Osteoblast (primary cell): ENCODE measurements at regions not wholly inside any gene's neighbourhood (a gene's known extent, or its start where the extent isn't known, plus 50 kb on each side); places are given as distances from the start of the nearest gene placed in this dataset.
A peak's percentile ranks its signal among the peaks of the same experiment; 100 is the strongest.

Experiments used
- DNase-seq: peaks from one replicate; pipeline ENCODE4 v3.0.0; 2011; ENCODE audit warnings: low spot score, mixed read lengths; ENCODE audit not compliant: insufficient read length; ENCODE audit errors: missing footprints
- H2AFZ ChIP-seq: 2 replicates; pipeline ENCODE4 v1.6.0; 2011; ENCODE audit warnings: mild to moderate bottlenecking, low read length
- H3K27ac ChIP-seq: 2 replicates; pipeline ENCODE4 v1.5.1; 2011; ENCODE audit warnings: mild to moderate bottlenecking, low read depth, low read length, moderate library complexity
- H3K27me3 ChIP-seq: 2 replicates; pipeline ENCODE4 v1.6.0; 2012; ENCODE audit warnings: mild to moderate bottlenecking, control low read depth, inconsistent platforms, low read length, moderate library complexity; ENCODE audit not compliant: insufficient read depth
- H3K36me3 ChIP-seq: 2 replicates; pipeline ENCODE4 v1.5.1; 2011; ENCODE audit warnings: mild to moderate bottlenecking, low read length, control low read depth, moderate library complexity; ENCODE audit not compliant: insufficient read depth
- H3K4me1 ChIP-seq: 2 replicates; pipeline ENCODE4 v1.5.1; 2011; ENCODE audit warnings: mild to moderate bottlenecking, low read length, control low read depth, moderate library complexity; ENCODE audit not compliant: insufficient read depth
- H3K4me2 ChIP-seq: 2 replicates; pipeline ENCODE4 v1.6.0; 2011; ENCODE audit warnings: mild to moderate bottlenecking, low read length; ENCODE audit not compliant: insufficient read depth
- H3K4me3 ChIP-seq: fragments of 200-600 bp; sonication (generic); 3 replicates; pipeline ENCODE4 v1.5.1; 2012; ENCODE audit warnings: mild to moderate bottlenecking, low read length, inconsistent platforms; ENCODE audit not compliant: insufficient read depth
- H3K79me2 ChIP-seq: 2 replicates; pipeline ENCODE4 v1.6.0; 2012; ENCODE audit warnings: mild to moderate bottlenecking, low read length, control low read depth, inconsistent platforms; ENCODE audit not compliant: insufficient read depth
- H3K9me3 ChIP-seq: 2 replicates; pipeline ENCODE4 v1.5.1; 2011; ENCODE audit warnings: low read depth, low read length, control low read depth
- H4K20me1 ChIP-seq: 2 replicates; pipeline ENCODE4 v1.6.0; 2012; ENCODE audit warnings: mild to moderate bottlenecking, low read length, control low read depth; ENCODE audit not compliant: insufficient read depth
- CTCF ChIP-seq: IDR thresholded peaks from 2 replicates; pipeline ENCODE4 v1.5.1; 2011; ENCODE audit warnings: mild to moderate bottlenecking, low read depth, low read length, moderate library complexity; ENCODE audit errors: extremely low read depth

DNA sequence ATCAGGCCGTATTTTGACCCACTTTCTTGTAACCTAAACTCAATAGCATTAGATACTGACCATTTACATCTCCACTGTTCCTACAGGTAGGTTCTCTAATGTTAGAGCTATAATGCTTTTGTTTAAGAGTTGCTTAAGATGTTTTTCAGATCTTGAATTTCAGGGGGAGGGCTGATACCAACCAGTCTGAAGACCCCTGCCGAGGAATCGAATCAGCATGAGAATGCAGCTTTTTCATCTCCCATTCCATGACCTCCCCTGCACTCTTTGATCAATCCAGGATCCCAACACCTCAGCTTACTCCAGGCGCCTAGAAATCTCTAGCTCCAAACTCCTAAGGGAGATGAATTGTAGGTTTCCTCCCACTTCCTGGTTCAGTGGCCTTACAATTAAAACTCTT lies 120.5 kb upstream of the MC4R start:
- Histone ChIP-seq H3K36me3 (no peaks in the 10 kb centered on the region), H3K27me3 (no peaks in the 10 kb centered on the region), H3K9me3 (no peaks in the 10 kb centered on the region), H3K4me3 (no peak overlapping the region), H3K79me2 (no peaks in the 10 kb centered on the region), H2AFZ (no peak overlapping the region), H4K20me1 (no peaks in the 10 kb centered on the region), H3K4me2 (no peak overlapping the region), H3K4me1 (no peaks in the 10 kb centered on the region), H3K27ac (no peak overlapping the region)
- no peak for TF ChIP-seq CTCF
- DNase-seq: no peak

- Histone ChIP-seq H2AFZ (no peak overlapping the region), H3K36me3 (no peaks in the 10 kb centered on the region), H3K4me1 (no peaks in the 10 kb centered on the region), H3K27ac (no peak overlapping the region), H3K9me3 (no peaks in the 10 kb centered on the region), H3K4me3 (no peak overlapping the region), H4K20me1 (no peaks in the 10 kb centered on the region), H3K27me3 (no peaks in the 10 kb centered on the region), H3K4me2 (no peak overlapping the region), H3K79me2 (no peaks in the 10 kb centered on the region)
- no peak for TF ChIP-seq CTCF
- peak; percentile 0 for DNase-seq
These were observed 127.1 kb upstream of the MC4R start for GRCh38 chr18:60499675-60500074.

GRCh38 chr18:60500960-60501359 lies 128.4 kb upstream of the MC4R start:
- Histone ChIP-seq H3K36me3 (no peaks in the 10 kb centered on the region), H3K79me2 (no peaks in the 10 kb centered on the region), H3K4me1 (no peaks in the 10 kb centered on the region), H3K27ac (no peak overlapping the region), H3K4me2 (no peak overlapping the region), H3K27me3 (no peaks in the 10 kb centered on the region), H2AFZ (no peak overlapping the region), H3K9me3 (no peaks in the 10 kb centered on the region), H4K20me1 (no peaks in the 10 kb centered on the region), H3K4me3 (no peak overlapping the region)
- DNase-seq: no peak
- no peak for TF ChIP-seq CTCF

- Histone ChIP-seq H3K27me3 (no peaks in the 10 kb centered on the region), H3K4me1 (no peaks in the 10 kb centered on the region), H3K4me2 (no peak overlapping the region), H3K27ac (no peak overlapping the region), H3K4me3 (no peak overlapping the region), H2AFZ (no peak overlapping the region), H3K9me3 (no peaks in the 10 kb centered on the region), H4K20me1 (no peaks in the 10 kb centered on the region), H3K79me2 (no peaks in the 10 kb centered on the region), H3K36me3 (no peaks in the 10 kb centered on the region)
- TF ChIP-seq CTCF: no peak
- DNase-seq: no peak
These were observed 130.0 kb upstream of the MC4R start for GRCh38 chr18:60502591-60502990.
